Esophagus squamous epithelium (tissue), 5 donors: ENCODE measurements at regions not wholly inside any gene's neighbourhood (a gene's known extent, or its start where the extent isn't known, plus 50 kb on each side); places are given as distances from the start of the nearest gene placed in this dataset.

ENCODE experiments used
- DNase-seq: peaks from one replicate; lab custom pipeline; 2025; lab: John Stamatoyannopoulos, UW
- H3K27ac ChIP-seq, 4 donors: fragments of 200-600 bp; sonication (generic); one replicate each; pipeline ENCODE4 v1.5.1; 2016 to 2019; ENCODE audit warnings: mild to moderate bottlenecking in 1 of 4
- H3K27me3 ChIP-seq, 4 donors: fragments of 200-600 bp; sonication (generic); 1 replicate in 3 of 4; 2 replicates in 1 of 4; pipeline versions ENCODE4 v1.5.1 to v1.6.0; 2017 to 2021; ENCODE audit warnings: antibody characterized with exemption in 1 of 4
- H3K36me3 ChIP-seq, 3 donors: fragments of 200-600 bp; sonication (generic); one replicate each; pipeline ENCODE4 v1.5.1; 2016 to 2019
- H3K4me1 ChIP-seq, 3 donors: fragments of 200-600 bp; sonication (generic); one replicate each; pipeline ENCODE4 v1.5.1; 2017 to 2019
- H3K4me3 ChIP-seq, 4 donors: fragments of 200-600 bp; sonication (generic); 1 replicate in 3 of 4; 2 replicates in 1 of 4; pipeline ENCODE4 v1.5.1; 2016 to 2019; ENCODE audit warnings: mild to moderate bottlenecking in 2 of 4, moderate library complexity in 1 of 4
- H3K9me3 ChIP-seq, 3 donors: fragments of 200-600 bp; sonication (generic); one replicate each; pipeline ENCODE4 v1.5.1; 2016 to 2019
- CTCF ChIP-seq, 6 experiments: fragments of 450-650 bp in 4 of 6; fragments of 200-600 bp in 2 of 6; sonication (generic) in 2 of 6; IDR thresholded peaks; one replicate each; pipeline ENCODE4 v1.5.1; 2016 to 2019; ENCODE audit warnings: antibody characterized with exemption in 6 of 6, mild to moderate bottlenecking in 4 of 6, moderate library complexity in 4 of 6
- POLR2A ChIP-seq, 4 donors: fragments of 450-650 bp; IDR thresholded peaks; one replicate each; pipeline ENCODE4 v1.6.1; 2017; ENCODE audit warnings: antibody characterized with exemption in 4 of 4, mild to moderate bottlenecking in 4 of 4, moderate library complexity in 3 of 4
- WGBS, 2 donors: methylation state at CpG; one replicate each; pipeline ENCODE4 v1.1.5; 2018; 5-methylcytosine and 5-hydroxymethylcytosine counted together
- intact Hi-C: fragments of 100-400 bp; cut with DNase I; formaldehyde crosslinking; loops from one replicate; pipeline ENCODE4 v1.15.0; 2022
- donor health status: DM: yes; HTN: yes; CAD: no.

- intact Hi-C loops, result no loop called here
- Histone ChIP-seq H3K4me1 (no peaks in the 10 kb centered on the region), H3K9me3 (no peaks in the 10 kb centered on the region), H3K4me3 (no peak overlapping the region), H3K36me3 (no peaks in the 10 kb centered on the region), H3K27ac (no peak overlapping the region), H3K27me3 (no peaks in the 10 kb centered on the region)
- TF ChIP-seq CTCF (IDR thresholded peaks at IDR 0.05) (no peak), POLR2A (IDR thresholded peaks at IDR 0.05) (no peak)
- DNase-seq, result no peak
- 84 to 94% methylated on average over 3 of the region's 3 CpGs for whole genome bisulfite sequencing, 2 donors
These were observed 94.8 kb upstream of the HNRNPA3 start for GRCh38 chr2:177117755-177118154.

DNA sequence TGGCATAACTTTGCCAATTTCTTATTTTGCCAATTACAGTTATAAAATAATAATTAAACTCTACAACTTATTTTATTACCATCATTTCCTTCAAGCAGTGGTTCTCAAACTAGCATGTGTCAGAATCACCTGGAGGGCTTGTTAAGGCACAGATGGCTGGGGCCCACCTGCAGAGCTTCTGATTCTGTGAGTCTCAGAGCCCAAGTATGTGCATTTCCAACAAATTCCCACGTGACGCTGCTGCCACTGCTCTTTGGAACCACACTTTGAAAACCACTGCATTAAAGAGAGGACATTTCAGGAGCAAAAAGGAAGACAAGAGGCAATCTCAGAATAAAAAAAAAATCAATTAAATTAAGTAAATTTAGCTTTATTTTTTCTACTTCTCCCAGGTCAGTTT lies 94.0 kb upstream of the HNRNPA3 start:
- WGBS, 2 donors, result 76 to 90% methylated on average over 2 of the region's 2 CpGs
- H3K4me1 ChIP-seq, result no peaks in the 10 kb centered on the region
- H3K4me3 ChIP-seq, result no peak overlapping the region
- H3K9me3 ChIP-seq, result no peaks in the 10 kb centered on the region
- intact Hi-C loops, result no loop called here
- H3K27ac ChIP-seq, result no peak overlapping the region
- TF ChIP-seq CTCF (IDR thresholded peaks at IDR 0.05), result no peak
- TF ChIP-seq POLR2A (IDR thresholded peaks at IDR 0.05), result no peak
- no peaks in the 10 kb centered on the region for H3K36me3 ChIP-seq
- no peaks in the 10 kb centered on the region for H3K27me3 ChIP-seq
- no peak for DNase-seq

DNA sequence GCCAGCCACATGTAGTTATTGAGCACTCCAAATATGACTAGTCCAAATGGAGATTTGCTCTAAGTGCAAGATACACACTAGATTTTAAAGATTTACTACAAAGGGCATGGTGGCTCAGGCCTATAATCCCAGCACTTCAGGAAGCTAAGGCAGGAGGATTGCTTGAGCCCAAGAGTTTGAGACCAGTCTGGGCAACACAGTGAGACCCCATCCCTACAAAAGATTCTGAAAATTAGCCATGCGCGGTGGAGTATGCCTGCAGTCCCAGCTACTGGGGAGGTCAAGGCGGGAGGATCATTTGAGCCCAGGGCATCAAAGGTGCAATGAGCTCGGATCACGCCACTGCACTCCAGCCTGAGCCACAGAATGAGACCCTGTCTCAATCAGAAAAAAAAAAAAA lies 93.5 kb upstream of the HNRNPA3 start:
- Histone ChIP-seq H3K36me3 (no peaks in the 10 kb centered on the region), H3K4me3 (no peak overlapping the region), H3K27ac (no peak overlapping the region), H3K9me3 (no peaks in the 10 kb centered on the region), H3K27me3 (no peaks in the 10 kb centered on the region), H3K4me1 (no peaks in the 10 kb centered on the region)
- TF ChIP-seq POLR2A (IDR thresholded peaks at IDR 0.05), result no peak
- no peak for TF ChIP-seq CTCF (IDR thresholded peaks at IDR 0.05)
- no peak for DNase-seq
- WGBS, 2 donors, result 94% methylated on average over 5 of the region's 5 CpGs
- intact Hi-C loops, result no loop called here

DNA sequence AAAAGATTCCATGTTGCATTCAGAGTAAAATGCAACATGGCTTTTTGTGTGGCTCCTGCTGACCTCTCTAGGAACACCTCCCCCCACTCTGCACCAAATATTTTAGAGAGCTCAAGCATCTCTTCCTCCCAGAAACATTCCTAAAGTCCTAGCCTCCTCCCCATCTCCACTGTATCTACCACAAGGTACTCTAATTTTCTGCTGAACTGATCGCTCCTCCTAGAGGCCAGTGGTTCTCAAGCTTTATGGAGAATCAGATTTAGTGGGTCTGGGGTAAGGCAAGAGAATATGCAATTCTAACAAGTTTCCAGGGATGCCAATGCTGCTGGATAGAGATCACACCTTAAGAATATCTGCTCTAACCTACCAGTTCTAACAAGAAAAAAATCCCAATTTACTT lies 89.5 kb upstream of the HNRNPA3 start:
- no peaks in the 10 kb centered on the region for H3K4me1 ChIP-seq
- no peak for TF ChIP-seq POLR2A (IDR thresholded peaks at IDR 0.05)
- no peak overlapping the region for H3K27ac ChIP-seq
- no peaks in the 10 kb centered on the region for H3K27me3 ChIP-seq
- H3K9me3 ChIP-seq, result no peaks in the 10 kb centered on the region
- H3K4me3 ChIP-seq, result no peak overlapping the region
- intact Hi-C loops, result no loop called here
- no peaks in the 10 kb centered on the region for H3K36me3 ChIP-seq
- no peak for DNase-seq
- WGBS, 2 donors, result 63 to 79% methylated on average over 1 of the region's 1 CpG

- Histone ChIP-seq H3K4me1 (no peaks in the 10 kb centered on the region), H3K36me3 (no peaks in the 10 kb centered on the region), H3K27ac (no peak overlapping the region), H3K4me3 (no peak overlapping the region), H3K27me3 (no peaks in the 10 kb centered on the region), H3K9me3 (no peaks in the 10 kb centered on the region)
- DNase-seq, result no peak
- 54 to 61% methylated on average over 2 of the region's 2 CpGs for WGBS, 2 donors
- intact Hi-C loops, result no loop called here
- no peak for TF ChIP-seq CTCF (IDR thresholded peaks at IDR 0.05)
- no peak for TF ChIP-seq POLR2A (IDR thresholded peaks at IDR 0.05)
These were observed 88.2 kb upstream of the HNRNPA3 start for GRCh38 chr2:177124371-177124770.

- H3K4me3 ChIP-seq, result no peak overlapping the region
- H3K9me3 ChIP-seq, result no peaks in the 10 kb centered on the region
- no peak for TF ChIP-seq CTCF (IDR thresholded peaks at IDR 0.05)
- no peak for TF ChIP-seq POLR2A (IDR thresholded peaks at IDR 0.05)
- whole genome bisulfite sequencing, 2 donors, result 82 to 84% methylated on average over 4 to 5 of the region's 6 CpGs
- H3K27ac ChIP-seq, result no peak overlapping the region
- no peaks in the 10 kb centered on the region for H3K27me3 ChIP-seq
- no peaks in the 10 kb centered on the region for H3K36me3 ChIP-seq
- intact Hi-C loops, result no loop called here
- no peaks in the 10 kb centered on the region for H3K4me1 ChIP-seq
- DNase-seq, result no peak
These were observed 84.8 kb upstream of the HNRNPA3 start for GRCh38 chr2:177127821-177128220.
